CD8-positive, alpha-beta memory T cell (primary cell): ENCODE measurements at regions not wholly inside any gene's neighbourhood (a gene's known extent, or its start where the extent isn't known, plus 50 kb on each side); places are given as distances from the start of the nearest gene placed in this dataset.

Source experiments
- CTCF ChIA-PET: fragments of 350-600 bp; sonication (Branson Sonifier 250); formaldehyde crosslinking; loops from one replicate; lab custom pipeline; 2021; ENCODE audit warnings: antibody characterized with exemption; lab: Charles Lee
- POLR2A ChIA-PET: fragments of 350-600 bp; sonication (Branson Sonifier 250); formaldehyde crosslinking; loops from one replicate; lab custom pipeline; 2021; ENCODE audit warnings: antibody characterized with exemption; lab: Charles Lee
- DNase-seq, 5 donors: peaks; one replicate each; pipeline versions ENCODE4 v3.0.0 to v3.0.0-alpha.2; 2020 to 2022; ENCODE audit warnings: mixed read lengths in 1 of 5
- H3K27ac ChIP-seq: one replicate; pipeline ENCODE4 v1.7.0; 2013; ENCODE audit warnings: low read depth, mild to moderate bottlenecking, low read length, moderate library complexity
- H3K27me3 ChIP-seq: 2 replicates; pipeline ENCODE4 v1.7.0; 2013; ENCODE audit warnings: low read length, mild to moderate bottlenecking; ENCODE audit not compliant: insufficient read depth, poor library complexity, severe bottlenecking
- H3K36me3 ChIP-seq: 2 replicates; pipeline ENCODE4 v1.7.0; 2013; ENCODE audit warnings: mild to moderate bottlenecking, low read length, moderate library complexity; ENCODE audit not compliant: insufficient read depth
- H3K4me1 ChIP-seq: 2 replicates; pipeline ENCODE4 v1.7.0; 2013; ENCODE audit warnings: mild to moderate bottlenecking, low read length, moderate library complexity; ENCODE audit not compliant: insufficient read depth
- H3K4me3 ChIP-seq: 2 replicates; pipeline ENCODE4 v1.7.0; 2013; ENCODE audit warnings: mild to moderate bottlenecking, low read length
- H3K9me3 ChIP-seq: 2 replicates; pipeline ENCODE4 v1.7.0; 2013; ENCODE audit warnings: mild to moderate bottlenecking, low read length
- H3K27ac Mint-ChIP-seq, 8 donors: one replicate each; pipeline ENCODE4 v1.8.0; 2020 to 2021; ENCODE audit warnings: mixed read lengths in 8 of 8, mild to moderate bottlenecking in 6 of 8, inconsistent platforms in 3 of 8, moderate library complexity in 3 of 8
- H3K27me3 Mint-ChIP-seq, 2 donors: one replicate each; pipeline ENCODE4 v1.8.0; 2020 to 2021; ENCODE audit warnings: mixed read lengths in 2 of 2, mild to moderate bottlenecking in 1 of 2, moderate library complexity in 1 of 2
- H3K36me3 Mint-ChIP-seq, 3 donors: one replicate each; pipeline ENCODE4 v1.8.0; 2020 to 2021; ENCODE audit warnings: mixed read lengths in 3 of 3, inconsistent platforms in 1 of 3, mild to moderate bottlenecking in 1 of 3
- H3K4me1 Mint-ChIP-seq, 3 donors: one replicate each; pipeline ENCODE4 v1.8.0; 2020 to 2021; ENCODE audit warnings: mixed read lengths in 3 of 3, inconsistent platforms in 1 of 3, mild to moderate bottlenecking in 1 of 3
- H3K4me3 Mint-ChIP-seq, 7 donors: one replicate each; pipeline ENCODE4 v1.8.0; 2020 to 2021; ENCODE audit warnings: mixed read lengths in 7 of 7, mild to moderate bottlenecking in 6 of 7, moderate library complexity in 4 of 7, inconsistent platforms in 2 of 7
- H3K9me3 Mint-ChIP-seq, 5 donors: one replicate each; pipeline ENCODE4 v1.8.0; 2020 to 2022; ENCODE audit warnings: mixed read lengths in 5 of 5, mild to moderate bottlenecking in 3 of 5, moderate library complexity in 2 of 5, inconsistent platforms in 1 of 5

GRCh38 chr13:98632961-98633360, 56.1 kb upstream of the STK24 start:
- no peak for DNase-seq
- no peaks in the 10 kb centered on the region for H3K9me3 ChIP-seq
- no peaks in the 10 kb centered on the region for H3K36me3 ChIP-seq
- Mint-ChIP-seq H3K36me3 (peaks cover 0 to 1% (median 0%) of the 10 kb centered on the region in 3 donors), H3K27ac (no peak overlapping the region), H3K4me3 (no peak overlapping the region), H3K27me3 (peaks cover 3 to 4% of the 10 kb centered on the region in 2 donors), H3K9me3 (no peaks in the 10 kb centered on the region), H3K4me1 (no peaks in the 10 kb centered on the region)
- H3K4me3 ChIP-seq = no peak overlapping the region
- CTCF ChIA-PET = interaction anchor here (1.2 kb wide), 1 partner anchor 23 kb away, joined by 3 read pairs; no protein-coding TSS in a partner anchor
- POLR2A ChIA-PET = no interaction called here
- no peak overlapping the region for H3K27ac ChIP-seq
- H3K4me1 ChIP-seq = no peaks in the 10 kb centered on the region
- H3K27me3 ChIP-seq = no peaks in the 10 kb centered on the region

DNA sequence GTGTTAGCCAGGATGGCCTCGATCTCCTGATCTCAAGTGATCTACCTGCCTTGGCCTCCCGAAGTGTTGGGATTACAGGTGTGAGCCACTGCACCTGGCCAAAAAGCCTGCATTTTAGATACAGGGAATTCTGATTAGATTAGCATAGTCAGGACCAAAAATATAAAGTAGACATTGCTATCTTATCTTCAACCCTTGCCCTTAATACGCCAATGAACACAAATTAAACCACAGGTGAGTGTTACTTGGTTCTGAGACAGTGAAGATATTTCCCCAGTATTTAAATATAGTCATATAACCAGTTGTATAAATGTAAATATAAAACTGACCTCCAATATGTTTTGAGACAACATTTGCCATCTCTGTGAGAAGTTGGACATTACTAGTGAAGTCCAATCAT, 52.1 kb upstream of the STK24 start:
- Mint-ChIP-seq H3K36me3 (peaks cover 0 to 1% (median 0%) of the 10 kb centered on the region in 3 donors), H3K9me3 (no peaks in the 10 kb centered on the region), H3K4me3 (no peak overlapping the region), H3K27me3 (peaks cover 0 to 3% of the 10 kb centered on the region in 2 donors), H3K4me1 (no peaks in the 10 kb centered on the region), H3K27ac (no peak overlapping the region)
- Histone ChIP-seq H3K36me3 (no peaks in the 10 kb centered on the region), H3K4me3 (no peak overlapping the region), H3K4me1 (no peaks in the 10 kb centered on the region), H3K27ac (no peak overlapping the region), H3K27me3 (no peaks in the 10 kb centered on the region), H3K9me3 (no peaks in the 10 kb centered on the region)
- ChIA-PET POLR2A (no interaction called here), CTCF (interaction anchor here (0.7 to 1.3 kb wide), 2 partner anchors 109 to 184 kb away, joined by 3 to 5 read pairs; no protein-coding TSS in a partner anchor)
- DNase-seq = no peak
